ENCODE measurements at regions not wholly inside any gene's neighbourhood (a gene's known extent, or its start where the extent isn't known, plus 50 kb on each side); places are given as distances from the start of the nearest gene placed in this dataset.
A peak's percentile ranks its signal among the peaks of the same experiment; 100 is the strongest.

GRCh38 chr6:6895929-6896328 is 211.8 kb upstream of the RREB1 start:
- Histone ChIP-seq H3K9me3 (replicated peaks in 1 of 11) (peaks cover 0 to 3% (median 0%) of the 10 kb centered on the region in 11 experiments; a peak in 1 of 22 replicates), H3K4me1 (peaks cover 10 to 29% (median 18%) of the 10 kb centered on the region in 10 experiments), H3K27ac (no peak overlapping the region), H3K27me3 (no peaks in the 10 kb centered on the region), H3K9ac (no peak overlapping the region), H3K4me2 (no peak overlapping the region), H4K20me1 (no peaks in the 10 kb centered on the region), H3K36me3 (no peaks in the 10 kb centered on the region), H3K4me3 (no peak overlapping the region)
- no peak for TF ChIP-seq Cebpa-rat (IDR thresholded peaks at IDR 0.05)

- Histone ChIP-seq H3K4me1 (peaks cover 4 to 17% (median 11%) of the 10 kb centered on the region in 10 experiments), H4K20me1 (no peaks in the 10 kb centered on the region), H3K27me3 (no peaks in the 10 kb centered on the region), H3K27ac (no peak overlapping the region), H3K4me3 (no peak overlapping the region), H3K9me3 (replicated peaks in 1 of 11) (peaks cover 0 to 3% (median 0%) of the 10 kb centered on the region in 11 experiments; a peak in 1 of 22 replicates), H3K4me2 (no peak overlapping the region), H3K36me3 (no peaks in the 10 kb centered on the region), H3K9ac (no peak overlapping the region)
- TF ChIP-seq Cebpa-rat (IDR thresholded peaks at IDR 0.05): no peak
Observed at GRCh38 chr6:6897140-6897539, 210.6 kb upstream of the RREB1 start.

- Histone ChIP-seq H3K4me1 (peaks cover 0 to 7% (median 0%) of the 10 kb centered on the region in 10 experiments; a peak in 6 of 20 replicates), H3K27me3 (no peaks in the 10 kb centered on the region), H3K27ac (no peak overlapping the region), H4K20me1 (no peaks in the 10 kb centered on the region), H3K9me3 (replicated peaks in 1 of 11) (peaks cover 0 to 3% (median 0%) of the 10 kb centered on the region in 11 experiments; a peak in 1 of 22 replicates), H3K36me3 (no peaks in the 10 kb centered on the region), H3K4me3 (no peak overlapping the region), H3K9ac (no peak overlapping the region), H3K4me2 (peak overlapping the region in 2 of 11 experiments; percentile 27 to 47; a peak in 4 of 22 replicates)
- TF ChIP-seq Cebpa-rat (IDR thresholded peaks at IDR 0.05): no peak
Observed at GRCh38 chr6:6900569-6901204, 207.1 kb upstream of the RREB1 start.

- TF ChIP-seq Cebpa-rat (IDR thresholded peaks at IDR 0.05): no peak
- no peaks in the 10 kb centered on the region for H4K20me1 ChIP-seq
- no peak overlapping the region for H3K4me2 ChIP-seq
- H3K4me1 ChIP-seq: peaks cover 0 to 10% (median 5%) of the 10 kb centered on the region in 10 experiments; a peak in 13 of 20 replicates
- H3K27me3 ChIP-seq: no peaks in the 10 kb centered on the region
- H3K36me3 ChIP-seq: no peaks in the 10 kb centered on the region
- H3K9ac ChIP-seq: no peak overlapping the region
- no peak overlapping the region for H3K4me3 ChIP-seq
- H3K9me3 ChIP-seq (replicated peaks in 1 of 11): no peaks in the 10 kb centered on the region
- H3K27ac ChIP-seq: no peak overlapping the region
Observed at GRCh38 chr6:6901205-6901719, 206.5 kb upstream of the RREB1 start.

GRCh38 chr6:6901945-6902344 is 205.8 kb upstream of the RREB1 start:
- Histone ChIP-seq H3K4me1 (peaks cover 0 to 10% (median 5%) of the 10 kb centered on the region in 10 experiments; a peak in 13 of 20 replicates), H3K27me3 (no peaks in the 10 kb centered on the region), H3K4me2 (no peak overlapping the region), H3K36me3 (no peaks in the 10 kb centered on the region), H3K4me3 (no peak overlapping the region), H3K9ac (no peak overlapping the region), H4K20me1 (no peaks in the 10 kb centered on the region), H3K27ac (no peak overlapping the region), H3K9me3 (replicated peaks in 1 of 11) (no peaks in the 10 kb centered on the region)
- TF ChIP-seq Cebpa-rat (IDR thresholded peaks at IDR 0.05): no peak

- TF ChIP-seq Cebpa-rat (IDR thresholded peaks at IDR 0.05): no peak
- Histone ChIP-seq H3K27ac (no peak overlapping the region), H3K4me2 (peak overlapping the region in 8 of 11 experiments; percentile 9 to 46 (median 18); a peak in 8 of 22 replicates), H3K4me3 (no peak overlapping the region), H4K20me1 (no peaks in the 10 kb centered on the region), H3K4me1 (peaks cover 0 to 10% (median 3%) of the 10 kb centered on the region in 10 experiments; a peak in 9 of 20 replicates), H3K9ac (no peak overlapping the region), H3K36me3 (no peaks in the 10 kb centered on the region), H3K9me3 (replicated peaks in 1 of 11) (no peaks in the 10 kb centered on the region), H3K27me3 (no peaks in the 10 kb centered on the region)
Observed at GRCh38 chr6:6905961-6906518, 201.7 kb upstream of the RREB1 start.

GRCh38 chr6:6906570-6907213 is 201.1 kb upstream of the RREB1 start:
- H3K4me3 ChIP-seq: no peak overlapping the region
- TF ChIP-seq Cebpa-rat (IDR thresholded peaks at IDR 0.05): no peak
- no peak overlapping the region for H3K4me2 ChIP-seq
- H3K4me1 ChIP-seq: peaks cover 0 to 10% (median 3%) of the 10 kb centered on the region in 10 experiments; a peak in 9 of 20 replicates
- no peaks in the 10 kb centered on the region for H3K9me3 ChIP-seq (replicated peaks in 1 of 11)
- no peak overlapping the region for H3K27ac ChIP-seq
- H3K9ac ChIP-seq: no peak overlapping the region
- no peaks in the 10 kb centered on the region for H3K27me3 ChIP-seq
- H3K36me3 ChIP-seq: no peaks in the 10 kb centered on the region
- H4K20me1 ChIP-seq: no peaks in the 10 kb centered on the region

GRCh38 chr6:6907286-6907685 is 200.5 kb upstream of the RREB1 start:
- Histone ChIP-seq H3K4me1 (peaks cover 0 to 10% (median 3%) of the 10 kb centered on the region in 10 experiments; a peak in 11 of 20 replicates), H3K4me3 (no peak overlapping the region), H3K9ac (no peak overlapping the region), H3K27me3 (no peaks in the 10 kb centered on the region), H3K9me3 (replicated peaks in 1 of 11) (no peaks in the 10 kb centered on the region), H3K4me2 (no peak overlapping the region), H3K36me3 (no peaks in the 10 kb centered on the region), H3K27ac (no peak overlapping the region), H4K20me1 (no peaks in the 10 kb centered on the region)
- no peak for TF ChIP-seq Cebpa-rat (IDR thresholded peaks at IDR 0.05)

- no peak for TF ChIP-seq Cebpa-rat (IDR thresholded peaks at IDR 0.05)
- Histone ChIP-seq H3K4me2 (no peak overlapping the region), H3K4me3 (no peak overlapping the region), H3K27ac (no peak overlapping the region), H4K20me1 (no peaks in the 10 kb centered on the region), H3K36me3 (no peaks in the 10 kb centered on the region), H3K9ac (no peak overlapping the region), H3K27me3 (no peaks in the 10 kb centered on the region), H3K4me1 (peaks cover 2 to 18% (median 10%) of the 10 kb centered on the region in 10 experiments; a peak in 19 of 20 replicates), H3K9me3 (replicated peaks in 1 of 11) (no peaks in the 10 kb centered on the region)
Observed at GRCh38 chr6:6908121-6908520, 199.6 kb upstream of the RREB1 start.
